Uterus (tissue), 3 donors: ENCODE measurements at regions not wholly inside any gene's neighbourhood (a gene's known extent, or its start where the extent isn't known, plus 50 kb on each side); places are given as distances from the start of the nearest gene placed in this dataset.

Source experiments
- DNase-seq, 2 donors: peaks; one replicate each; pipeline ENCODE4 v3.0.0-alpha.2; 2019 to 2020
- H3K27ac ChIP-seq, 2 donors: fragments of 200-600 bp; sonication (generic); 1 replicate in 1 of 2; 2 replicates in 1 of 2; pipeline ENCODE4 v1.5.1; 2016 to 2018
- H3K27me3 ChIP-seq, 2 donors: fragments of 200-600 bp; sonication (generic); one replicate each; pipeline ENCODE4 v1.5.1; 2018 to 2019; ENCODE audit warnings: control low read depth in 1 of 2
- H3K36me3 ChIP-seq, 2 donors: fragments of 200-600 bp; sonication (generic); one replicate each; pipeline ENCODE4 v1.5.1; 2019; ENCODE audit warnings: control low read depth in 1 of 2
- H3K4me1 ChIP-seq, 2 donors: fragments of 200-600 bp; sonication (generic); one replicate each; pipeline ENCODE4 v1.5.1; 2018 to 2019; ENCODE audit warnings: control low read depth in 1 of 2
- H3K4me3 ChIP-seq, 2 donors: fragments of 200-600 bp; sonication (generic); 1 replicate in 1 of 2; 2 replicates in 1 of 2; pipeline ENCODE4 v1.5.1; 2018 to 2019; ENCODE audit warnings: mild to moderate bottlenecking in 1 of 2
- H3K9me3 ChIP-seq, 2 donors: fragments of 200-600 bp; sonication (generic); one replicate each; pipeline ENCODE4 v1.5.1; 2019; ENCODE audit warnings: control low read depth in 1 of 2
- CTCF ChIP-seq, 4 experiments: fragments of 200-600 bp in 2 of 4; fragments of 450-650 bp in 2 of 4; sonication (generic) in 2 of 4; IDR thresholded peaks; one replicate each; pipeline ENCODE4 v1.5.1; 2016 to 2019; ENCODE audit warnings: antibody characterized with exemption in 4 of 4, mild to moderate bottlenecking in 2 of 4, moderate library complexity in 1 of 4
- POLR2A ChIP-seq, 2 donors: fragments of 450-650 bp; IDR thresholded peaks; one replicate each; pipeline ENCODE4 v1.6.1; 2016; ENCODE audit warnings: antibody characterized with exemption in 2 of 2, mild to moderate bottlenecking in 1 of 2, moderate library complexity in 1 of 2
- intact Hi-C: fragments of 100-400 bp; cut with DNase I; formaldehyde crosslinking; loops from one replicate; pipeline ENCODE4 v1.15.1; 2023; ENCODE audit warnings: low total_unique reads
- donor health status: DM: yes; HTN: yes; CAD: no.

- no peaks in the 10 kb centered on the region for H3K9me3 ChIP-seq
- H3K27ac ChIP-seq, result no peak overlapping the region
- intact Hi-C loops, result no loop called here
- DNase-seq, result no peak
- H3K36me3 ChIP-seq, result no peaks in the 10 kb centered on the region
- no peak overlapping the region for H3K4me3 ChIP-seq
- no peak for TF ChIP-seq POLR2A (IDR thresholded peaks at IDR 0.05)
- no peak for TF ChIP-seq CTCF (IDR thresholded peaks at IDR 0.05)
- H3K27me3 ChIP-seq, result no peaks in the 10 kb centered on the region
- H3K4me1 ChIP-seq, result no peaks in the 10 kb centered on the region
Observed at GRCh38 chr1:68294367-68295066, 62.2 kb upstream of the WLS start.

- H3K9me3 ChIP-seq, result no peaks in the 10 kb centered on the region
- H3K4me3 ChIP-seq, result no peak overlapping the region
- no peaks in the 10 kb centered on the region for H3K27me3 ChIP-seq
- no peak overlapping the region for H3K27ac ChIP-seq
- TF ChIP-seq CTCF (IDR thresholded peaks at IDR 0.05) (no peak), POLR2A (IDR thresholded peaks at IDR 0.05) (no peak)
- intact Hi-C loops, result no loop called here
- H3K4me1 ChIP-seq, result no peaks in the 10 kb centered on the region
- peak in 1 of 2 donors; percentile 20 for DNase-seq
- H3K36me3 ChIP-seq, result no peaks in the 10 kb centered on the region
Observed at GRCh38 chr1:68293609-68294366, 61.5 kb upstream of the WLS start.

- intact Hi-C loops, result no loop called here
- no peak for DNase-seq
- H3K36me3 ChIP-seq, result no peaks in the 10 kb centered on the region
- H3K4me1 ChIP-seq, result no peaks in the 10 kb centered on the region
- no peak overlapping the region for H3K27ac ChIP-seq
- TF ChIP-seq CTCF (IDR thresholded peaks at IDR 0.05) (no peak), POLR2A (IDR thresholded peaks at IDR 0.05) (no peak)
- no peaks in the 10 kb centered on the region for H3K9me3 ChIP-seq
- no peak overlapping the region for H3K4me3 ChIP-seq
- H3K27me3 ChIP-seq, result no peaks in the 10 kb centered on the region
Observed at GRCh38 chr1:68293122-68293521, 60.8 kb upstream of the WLS start.

GRCh38 chr1:68291688-68292384 is 59.5 kb upstream of the WLS start:
- TF ChIP-seq POLR2A (IDR thresholded peaks at IDR 0.05), result no peak
- no peak for TF ChIP-seq CTCF (IDR thresholded peaks at IDR 0.05)

GRCh38 chr1:68287241-68287640 is 54.9 kb upstream of the WLS start:
- intact Hi-C loops, result no loop called here

More at GRCh38 chr1:68291688-68292384, 59.5 kb upstream of the WLS start:
- DNase-seq, result no peak
- Histone ChIP-seq H3K4me3 (no peak overlapping the region), H3K27me3 (no peaks in the 10 kb centered on the region), H3K36me3 (no peaks in the 10 kb centered on the region), H3K27ac (no peak overlapping the region), H3K4me1 (no peaks in the 10 kb centered on the region), H3K9me3 (no peaks in the 10 kb centered on the region)
- intact Hi-C loops, result no loop called here

More at GRCh38 chr1:68287241-68287640, 54.9 kb upstream of the WLS start:
- Histone ChIP-seq H3K36me3 (no peaks in the 10 kb centered on the region), H3K9me3 (no peaks in the 10 kb centered on the region), H3K27ac (no peak overlapping the region), H3K4me3 (no peak overlapping the region), H3K27me3 (no peaks in the 10 kb centered on the region), H3K4me1 (no peaks in the 10 kb centered on the region)
- no peak for DNase-seq
- TF ChIP-seq POLR2A (IDR thresholded peaks at IDR 0.05) (no peak), CTCF (IDR thresholded peaks at IDR 0.05) (no peak)
